Endodermal cell (in vitro differentiated cells): ENCODE measurements at regions not wholly inside any gene's neighbourhood (a gene's known extent, or its start where the extent isn't known, plus 50 kb on each side); places are given as distances from the start of the nearest gene placed in this dataset.

Experiments
- DNase-seq: peaks from one replicate; pipeline ENCODE4 v3.0.0-alpha.2; 2017
- H3K27ac ChIP-seq: 2 replicates; pipeline ENCODE4 v1.5.1; 2013; ENCODE audit warnings: mild to moderate bottlenecking, low read depth, low read length, moderate library complexity
- H3K27me3 ChIP-seq: 2 replicates; pipeline ENCODE4 v1.6.1; 2013; ENCODE audit warnings: mild to moderate bottlenecking, low read length, moderate library complexity; ENCODE audit not compliant: insufficient read depth, control insufficient read depth, poor library complexity, severe bottlenecking
- H3K36me3 ChIP-seq: 2 replicates; pipeline ENCODE4 v1.7.0; 2013; ENCODE audit warnings: mild to moderate bottlenecking, low read length, moderate library complexity; ENCODE audit not compliant: control insufficient read depth, insufficient read depth
- H3K4me1 ChIP-seq: one replicate; pipeline ENCODE4 v1.7.0; 2013; ENCODE audit warnings: low read length; ENCODE audit not compliant: control insufficient read depth, insufficient read depth
- H3K4me3 ChIP-seq: 2 replicates; pipeline ENCODE4 v1.5.1; 2013; ENCODE audit warnings: mild to moderate bottlenecking, low read length, moderate library complexity
- H3K9ac ChIP-seq: 2 replicates; pipeline ENCODE4 v1.6.1; 2013; ENCODE audit warnings: mild to moderate bottlenecking, low read length, moderate library complexity; ENCODE audit not compliant: poor library complexity, severe bottlenecking; ENCODE audit errors: extremely low read depth
- H3K9me3 ChIP-seq: 2 replicates; pipeline ENCODE4 v1.6.1; 2013; ENCODE audit warnings: mild to moderate bottlenecking, low read length, moderate library complexity; ENCODE audit not compliant: control insufficient read depth
- H3K27ac Mint-ChIP-seq: 2 replicates; pipeline ENCODE4 v1.8.0; 2020; ENCODE audit warnings: mixed read lengths
- H3K27me3 Mint-ChIP-seq: 2 replicates; pipeline ENCODE4 v1.8.0; 2021; ENCODE audit warnings: mild to moderate bottlenecking, mixed read lengths; ENCODE audit not compliant: insufficient read depth
- H3K36me3 Mint-ChIP-seq: 2 replicates; pipeline ENCODE4 v1.8.0; 2020; ENCODE audit warnings: low read depth, mixed read lengths
- H3K4me1 Mint-ChIP-seq: 2 replicates; pipeline ENCODE4 v1.8.0; 2020; ENCODE audit warnings: mixed read lengths
- H3K4me3 Mint-ChIP-seq: 2 replicates; pipeline ENCODE4 v1.8.0; 2020; ENCODE audit warnings: mild to moderate bottlenecking, moderate library complexity, mixed read lengths
- H3K9me3 Mint-ChIP-seq: 2 replicates; pipeline ENCODE4 v1.8.0; 2020; ENCODE audit warnings: mild to moderate bottlenecking, mixed read lengths
- WGBS, 2 experiments: methylation state at CpG; one replicate each; pipeline versions ENCODE4 v1.1.5 to v1.1.7; 2013; ENCODE audit warnings: missing lambda C conversion rate in 2 of 2, mixed read lengths in 1 of 2; ENCODE audit not compliant: insufficient coverage in 1 of 2, insufficient read length in 1 of 2; 5-methylcytosine and 5-hydroxymethylcytosine counted together
- TF ChIP-seq, protein P1 (sequence below): fragments of 200-600 bp; sonication (generic); conservative IDR thresholded peaks from 2 replicates; pipeline ENCODE4 v1.5.0; 2021; ENCODE audit warnings: antibody characterized with exemption, mild to moderate bottlenecking

DNA sequence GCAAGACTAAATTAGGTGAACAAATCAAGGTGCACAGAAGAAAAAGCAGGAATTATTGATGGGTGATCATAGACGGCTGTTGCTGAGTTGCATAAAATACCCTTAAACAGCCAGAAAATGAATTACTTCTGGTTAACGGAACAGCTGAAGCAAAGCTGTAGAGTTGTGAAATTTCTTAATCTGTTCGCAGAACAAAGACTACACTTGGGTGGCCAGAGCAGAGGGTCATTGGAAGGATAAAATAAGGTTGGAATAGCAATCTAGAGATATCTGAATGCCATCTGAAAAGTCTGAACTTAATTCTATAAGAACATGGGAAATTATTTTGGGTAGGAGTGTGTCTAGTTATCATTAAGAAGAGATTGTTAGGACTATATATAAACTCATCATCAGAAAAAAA lies 339.1 kb upstream of the RSPO3 start:
- Histone ChIP-seq H3K27ac (no peak overlapping the region), H3K27me3 (no peaks in the 10 kb centered on the region), H3K4me3 (no peak overlapping the region), H3K4me1 (peaks cover 4% of the 10 kb centered on the region), H3K9ac (no peak overlapping the region), H3K36me3 (no peaks in the 10 kb centered on the region), H3K9me3 (no peaks in the 10 kb centered on the region)
- TF ChIP-seq, protein P1, sequence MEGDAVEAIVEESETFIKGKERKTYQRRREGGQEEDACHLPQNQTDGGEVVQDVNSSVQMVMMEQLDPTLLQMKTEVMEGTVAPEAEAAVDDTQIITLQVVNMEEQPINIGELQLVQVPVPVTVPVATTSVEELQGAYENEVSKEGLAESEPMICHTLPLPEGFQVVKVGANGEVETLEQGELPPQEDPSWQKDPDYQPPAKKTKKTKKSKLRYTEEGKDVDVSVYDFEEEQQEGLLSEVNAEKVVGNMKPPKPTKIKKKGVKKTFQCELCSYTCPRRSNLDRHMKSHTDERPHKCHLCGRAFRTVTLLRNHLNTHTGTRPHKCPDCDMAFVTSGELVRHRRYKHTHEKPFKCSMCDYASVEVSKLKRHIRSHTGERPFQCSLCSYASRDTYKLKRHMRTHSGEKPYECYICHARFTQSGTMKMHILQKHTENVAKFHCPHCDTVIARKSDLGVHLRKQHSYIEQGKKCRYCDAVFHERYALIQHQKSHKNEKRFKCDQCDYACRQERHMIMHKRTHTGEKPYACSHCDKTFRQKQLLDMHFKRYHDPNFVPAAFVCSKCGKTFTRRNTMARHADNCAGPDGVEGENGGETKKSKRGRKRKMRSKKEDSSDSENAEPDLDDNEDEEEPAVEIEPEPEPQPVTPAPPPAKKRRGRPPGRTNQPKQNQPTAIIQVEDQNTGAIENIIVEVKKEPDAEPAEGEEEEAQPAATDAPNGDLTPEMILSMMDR, result no peak
- DNase-seq, result no peak
- no peak overlapping the region for H3K4me3 Mint-ChIP-seq
- no peaks in the 10 kb centered on the region for H3K36me3 Mint-ChIP-seq
- H3K4me1 Mint-ChIP-seq, result peaks cover 15% of the 10 kb centered on the region
- H3K9me3 Mint-ChIP-seq, result no peaks in the 10 kb centered on the region
- H3K27me3 Mint-ChIP-seq, result no peaks in the 10 kb centered on the region
- H3K27ac Mint-ChIP-seq, result no peak overlapping the region
- WGBS, 2 experiments, result 96 to 100% methylated on average over 2 to 3 of the region's 3 CpGs

DNA sequence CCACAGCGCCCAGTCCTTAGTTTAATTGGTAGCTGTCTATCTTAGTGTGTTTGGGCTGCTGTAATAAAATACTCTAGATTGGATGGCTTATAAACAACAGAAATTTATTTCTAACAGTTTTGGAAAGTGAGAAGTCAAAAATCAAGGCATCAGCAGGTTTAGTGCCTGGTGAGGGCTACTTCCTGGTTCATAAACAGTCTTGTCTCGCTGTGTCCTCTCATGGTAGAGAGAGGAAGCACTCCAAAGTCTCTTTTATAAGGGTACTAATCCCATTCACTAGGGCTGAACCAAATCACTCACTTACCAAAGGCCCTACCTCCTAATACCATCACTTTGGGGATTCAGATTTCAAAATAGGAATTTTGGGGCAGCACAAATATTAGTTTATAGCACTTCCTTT lies 336.9 kb upstream of the RSPO3 start:
- Histone ChIP-seq H3K27me3 (no peaks in the 10 kb centered on the region), H3K4me1 (no peaks in the 10 kb centered on the region), H3K9ac (no peak overlapping the region), H3K9me3 (no peaks in the 10 kb centered on the region), H3K4me3 (no peak overlapping the region), H3K36me3 (no peaks in the 10 kb centered on the region), H3K27ac (no peak overlapping the region)
- Mint-ChIP-seq H3K27me3 (no peaks in the 10 kb centered on the region), H3K36me3 (no peaks in the 10 kb centered on the region), H3K4me3 (no peak overlapping the region), H3K9me3 (no peaks in the 10 kb centered on the region), H3K4me1 (peaks cover 8% of the 10 kb centered on the region), H3K27ac (no peak overlapping the region)
- TF ChIP-seq, protein P1, result no peak
- WGBS, 2 experiments, result 98 to 100% methylated on average over 1 to 2 of the region's 2 CpGs
- no peak for DNase-seq

DNA sequence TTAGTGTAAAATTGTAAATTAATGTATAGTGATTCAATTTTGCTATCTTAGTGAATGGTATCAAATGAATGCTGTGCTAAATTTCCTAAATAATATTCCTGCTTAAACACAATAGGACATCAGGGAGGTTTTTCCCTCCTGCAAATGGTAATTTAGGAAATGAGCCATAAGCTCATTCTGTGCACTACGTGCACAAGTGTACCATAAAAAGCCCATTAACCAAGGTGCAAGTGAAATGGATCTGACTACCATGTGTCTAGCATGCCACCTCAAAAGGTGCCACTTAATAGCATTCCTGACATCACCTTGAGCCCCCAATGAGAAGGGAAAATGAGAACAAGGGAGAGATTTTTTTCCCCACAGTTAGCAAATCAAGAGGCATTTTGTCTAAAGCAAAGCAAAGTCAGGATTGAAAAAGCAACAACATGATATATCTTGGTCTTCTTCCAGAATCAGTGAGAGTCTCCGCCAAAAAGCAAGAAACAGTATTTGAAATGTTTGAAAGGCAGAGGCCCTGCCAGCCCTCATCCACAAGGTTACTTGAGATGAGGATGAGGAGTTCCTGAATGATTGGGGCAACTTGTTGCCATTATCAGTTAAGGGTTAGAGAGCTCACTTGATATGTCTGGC lies 334.2 kb upstream of the RSPO3 start:
- Histone ChIP-seq H3K27ac (no peak overlapping the region), H3K4me1 (no peaks in the 10 kb centered on the region), H3K27me3 (no peaks in the 10 kb centered on the region), H3K9me3 (no peaks in the 10 kb centered on the region), H3K36me3 (no peaks in the 10 kb centered on the region), H3K4me3 (no peak overlapping the region), H3K9ac (no peak overlapping the region)
- H3K27me3 Mint-ChIP-seq, result no peaks in the 10 kb centered on the region
- H3K9me3 Mint-ChIP-seq, result no peaks in the 10 kb centered on the region
- no peak for DNase-seq
- TF ChIP-seq, protein P1, result no peak
- no peak overlapping the region for H3K4me3 Mint-ChIP-seq
- peaks cover 8% of the 10 kb centered on the region for H3K4me1 Mint-ChIP-seq
- H3K36me3 Mint-ChIP-seq, result no peaks in the 10 kb centered on the region
- WGBS, 2 experiments, result 92 to 100% methylated on average over 2 of the region's 2 CpGs
- no peak overlapping the region for H3K27ac Mint-ChIP-seq
